AG10803 (cell line): ENCODE measurements at regions not wholly inside any gene's neighbourhood (a gene's known extent, or its start where the extent isn't known, plus 50 kb on each side); places are given as distances from the start of the nearest gene placed in this dataset.

ENCODE experiments used
- DNase-seq: peaks from one replicate; pipeline ENCODE4 v3.0.0; 2010; ENCODE audit warnings: low read depth
- H3K4me3 ChIP-seq: 2 replicates; pipeline ENCODE4 v1.5.1; 2011; ENCODE audit warnings: mild to moderate bottlenecking, low read length, control low read depth
- TF ChIP-seq, protein P1 (sequence below): conservative IDR thresholded peaks from 2 replicates; pipeline ENCODE4 v1.5.1; 2011; ENCODE audit warnings: mild to moderate bottlenecking, low read length, control low read depth, inconsistent platforms

GRCh38 chr1:115459161-115459560 lies 121.1 kb upstream of the NGF start:
- no peak overlapping the region for H3K4me3 ChIP-seq
- TF ChIP-seq, protein P1, sequence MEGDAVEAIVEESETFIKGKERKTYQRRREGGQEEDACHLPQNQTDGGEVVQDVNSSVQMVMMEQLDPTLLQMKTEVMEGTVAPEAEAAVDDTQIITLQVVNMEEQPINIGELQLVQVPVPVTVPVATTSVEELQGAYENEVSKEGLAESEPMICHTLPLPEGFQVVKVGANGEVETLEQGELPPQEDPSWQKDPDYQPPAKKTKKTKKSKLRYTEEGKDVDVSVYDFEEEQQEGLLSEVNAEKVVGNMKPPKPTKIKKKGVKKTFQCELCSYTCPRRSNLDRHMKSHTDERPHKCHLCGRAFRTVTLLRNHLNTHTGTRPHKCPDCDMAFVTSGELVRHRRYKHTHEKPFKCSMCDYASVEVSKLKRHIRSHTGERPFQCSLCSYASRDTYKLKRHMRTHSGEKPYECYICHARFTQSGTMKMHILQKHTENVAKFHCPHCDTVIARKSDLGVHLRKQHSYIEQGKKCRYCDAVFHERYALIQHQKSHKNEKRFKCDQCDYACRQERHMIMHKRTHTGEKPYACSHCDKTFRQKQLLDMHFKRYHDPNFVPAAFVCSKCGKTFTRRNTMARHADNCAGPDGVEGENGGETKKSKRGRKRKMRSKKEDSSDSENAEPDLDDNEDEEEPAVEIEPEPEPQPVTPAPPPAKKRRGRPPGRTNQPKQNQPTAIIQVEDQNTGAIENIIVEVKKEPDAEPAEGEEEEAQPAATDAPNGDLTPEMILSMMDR: no peak
- DNase-seq: no peak

- no peak overlapping the region for H3K4me3 ChIP-seq
- TF ChIP-seq, protein P1: no peak
- no peak for DNase-seq
Observed at GRCh38 chr1:115458426-115459114, 120.5 kb upstream of the NGF start.

GRCh38 chr1:115457289-115457688 lies 119.2 kb upstream of the NGF start:
- no peak for DNase-seq
- H3K4me3 ChIP-seq: no peak overlapping the region
- TF ChIP-seq, protein P1: no peak

- DNase-seq: peak; percentile 81
- no peak overlapping the region for H3K4me3 ChIP-seq
- TF ChIP-seq, protein P1: no peak
Observed at GRCh38 chr1:115456441-115456961, 118.5 kb upstream of the NGF start.

GRCh38 chr1:115454837-115455511 lies 116.9 kb upstream of the NGF start:
- TF ChIP-seq, protein P1: no peak
- no peak overlapping the region for H3K4me3 ChIP-seq
- peak; percentile 77 for DNase-seq

- no peak overlapping the region for H3K4me3 ChIP-seq
- TF ChIP-seq, protein P1: no peak
- DNase-seq: no peak
Observed at GRCh38 chr1:115453666-115454065, 115.6 kb upstream of the NGF start.
